Duodenal mucosa (tissue), 2 donors: ENCODE measurements at regions not wholly inside any gene's neighbourhood (a gene's known extent, or its start where the extent isn't known, plus 50 kb on each side); places are given as distances from the start of the nearest gene placed in this dataset.

Experiments
- H3K27ac ChIP-seq: one replicate; pipeline ENCODE4 v1.7.0; 2013; ENCODE audit warnings: low read depth, low read length
- H3K27me3 ChIP-seq, 2 donors: one replicate each; pipeline ENCODE4 v1.7.0; 2013; ENCODE audit warnings: low read length in 2 of 2, control low read depth in 1 of 2; ENCODE audit not compliant: insufficient read depth in 2 of 2, control insufficient read depth in 1 of 2
- H3K36me3 ChIP-seq, 2 donors: one replicate each; pipeline ENCODE4 v1.7.0; 2013; ENCODE audit warnings: low read length in 2 of 2, control low read depth in 1 of 2; ENCODE audit not compliant: insufficient read depth in 2 of 2, control insufficient read depth in 1 of 2
- H3K4me1 ChIP-seq, 2 donors: one replicate each; pipeline ENCODE4 v1.7.0; 2013; ENCODE audit warnings: low read length in 2 of 2, control low read depth in 1 of 2; ENCODE audit not compliant: insufficient read depth in 2 of 2, control insufficient read depth in 1 of 2
- H3K4me3 ChIP-seq, 2 donors: one replicate each; pipeline ENCODE4 v1.7.0; 2013; ENCODE audit warnings: low read length in 2 of 2, low read depth in 1 of 2
- H3K9ac ChIP-seq, 2 donors: one replicate each; pipeline ENCODE4 v1.7.0; 2013; ENCODE audit warnings: low read length in 2 of 2, low read depth in 1 of 2
- H3K9me3 ChIP-seq, 2 donors: one replicate each; pipeline ENCODE4 v1.7.0; 2013; ENCODE audit warnings: low read length in 2 of 2, control low read depth in 1 of 2; ENCODE audit not compliant: control insufficient read depth in 1 of 2

DNA sequence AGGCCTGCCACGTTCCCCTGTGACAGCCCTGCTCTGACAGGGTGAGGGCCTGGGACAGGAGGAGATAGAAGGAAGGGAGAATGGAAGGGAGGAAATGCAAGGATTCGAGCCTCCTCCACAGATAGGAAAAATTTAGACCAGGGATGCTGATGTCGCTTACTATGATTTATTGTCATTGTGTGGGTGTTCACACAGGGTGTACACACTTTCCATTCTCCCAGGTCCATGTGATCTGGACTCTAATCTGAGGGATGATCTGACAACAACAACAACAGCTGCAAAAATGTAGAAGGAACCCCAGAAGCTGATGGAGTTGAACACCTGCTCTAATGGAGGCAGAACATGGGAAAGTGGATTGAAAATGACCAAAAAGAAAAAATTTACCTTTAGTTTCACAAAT lies 231.7 kb upstream of the TNP1 start:
- Histone ChIP-seq H3K4me1 (no peaks in the 10 kb centered on the region), H3K9ac (no peak overlapping the region), H3K27ac (no peak overlapping the region), H3K36me3 (no peaks in the 10 kb centered on the region), H3K4me3 (no peak overlapping the region), H3K27me3 (no peaks in the 10 kb centered on the region), H3K9me3 (no peaks in the 10 kb centered on the region)

DNA sequence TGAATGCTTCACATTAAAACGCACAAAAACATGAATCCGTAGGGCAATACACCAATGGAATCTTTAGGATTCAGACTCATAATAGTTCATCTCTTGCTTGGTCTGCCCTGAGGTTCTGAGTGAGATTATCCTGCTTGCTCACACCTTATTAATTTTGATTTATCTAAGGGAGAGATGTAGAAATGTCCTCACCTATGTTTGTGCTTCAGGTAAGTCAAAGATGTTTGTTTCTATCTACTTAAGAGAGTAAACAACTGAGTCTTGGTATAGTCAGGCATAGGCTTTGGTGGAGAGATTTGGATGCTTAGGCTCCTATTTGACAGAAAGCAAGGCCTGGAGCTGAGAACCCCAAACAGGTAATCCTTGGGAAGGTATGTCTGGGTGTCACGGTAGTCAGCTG lies 231.0 kb upstream of the TNP1 start:
- Histone ChIP-seq H3K4me3 (no peak overlapping the region), H3K4me1 (peaks cover 0 to 4% of the 10 kb centered on the region in 2 donors), H3K27me3 (no peaks in the 10 kb centered on the region), H3K36me3 (no peaks in the 10 kb centered on the region), H3K9me3 (no peaks in the 10 kb centered on the region), H3K9ac (no peak overlapping the region), H3K27ac (no peak overlapping the region)

DNA sequence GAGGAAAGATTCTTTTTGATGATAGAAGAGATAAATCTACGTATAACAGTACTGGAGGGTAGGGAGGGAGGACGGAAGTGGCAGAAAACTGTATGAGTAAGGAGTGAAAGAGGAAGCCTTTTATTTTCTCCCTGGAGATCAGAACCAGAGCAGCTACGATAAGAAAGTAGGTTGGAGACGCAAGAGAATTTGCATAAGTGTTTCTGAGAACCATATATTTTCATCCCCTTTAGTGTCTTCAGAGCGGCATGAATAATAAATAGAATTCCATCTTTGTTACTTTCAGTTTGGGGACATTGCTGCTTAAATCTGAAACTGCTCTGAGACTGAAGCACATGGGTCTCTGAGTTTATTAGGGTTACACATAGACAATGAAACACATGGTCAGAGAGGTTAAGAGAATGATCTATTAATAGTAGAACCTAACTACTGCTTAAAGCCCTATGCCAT lies 230.2 kb upstream of the TNP1 start:
- Histone ChIP-seq H3K9me3 (no peaks in the 10 kb centered on the region), H3K9ac (no peak overlapping the region), H3K4me3 (peak overlapping the region; percentile 2 to 18), H3K27me3 (no peaks in the 10 kb centered on the region), H3K27ac (no peak overlapping the region), H3K36me3 (no peaks in the 10 kb centered on the region), H3K4me1 (peaks cover 0 to 5% of the 10 kb centered on the region in 2 donors)

DNA sequence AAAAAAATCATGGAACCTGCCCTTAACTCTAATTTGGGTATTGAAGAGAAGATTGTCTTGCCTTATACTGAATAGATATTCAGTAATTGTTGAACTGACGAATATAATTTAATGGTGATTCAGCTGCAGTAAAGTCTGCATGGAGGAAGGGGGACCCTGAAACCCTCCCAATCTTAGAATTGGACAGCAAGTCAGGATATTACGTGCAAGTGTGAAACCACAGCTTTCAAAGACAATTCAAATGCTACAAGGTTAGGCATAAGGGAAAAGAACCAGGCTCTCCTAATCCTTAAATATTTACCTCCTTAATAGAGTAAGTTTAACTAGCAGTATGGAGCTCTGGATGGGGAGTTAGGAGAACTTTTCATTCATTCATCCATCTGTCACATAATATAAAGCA lies 226.9 kb upstream of the TNP1 start:
- Histone ChIP-seq H3K27ac (no peak overlapping the region), H3K27me3 (no peaks in the 10 kb centered on the region), H3K36me3 (no peaks in the 10 kb centered on the region), H3K9ac (no peak overlapping the region), H3K4me1 (peaks cover 0 to 5% of the 10 kb centered on the region in 2 donors), H3K4me3 (no peak overlapping the region), H3K9me3 (no peaks in the 10 kb centered on the region)

DNA sequence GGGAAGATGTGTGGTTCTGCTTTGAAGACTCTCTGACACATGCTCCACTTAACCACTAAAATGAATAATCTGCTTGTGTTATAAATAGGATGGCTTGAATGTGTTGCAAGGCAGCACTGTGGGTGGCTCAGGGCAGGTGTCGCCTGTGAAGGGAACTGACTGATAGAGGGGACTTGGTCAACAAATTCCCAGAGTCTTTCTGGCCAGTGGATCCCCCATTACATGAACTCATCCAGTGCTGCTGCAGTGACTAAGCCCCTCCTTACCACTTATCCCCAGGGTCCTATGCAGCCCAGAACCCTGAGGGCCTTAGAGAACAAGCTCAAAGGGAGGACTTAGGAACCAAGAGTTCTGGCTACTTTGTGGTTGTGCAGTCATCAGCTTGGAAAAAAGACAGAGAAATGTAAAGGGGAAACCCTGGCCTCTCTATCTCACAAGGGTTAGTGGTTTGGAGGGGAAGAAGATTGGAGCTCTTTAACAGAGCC lies 226.2 kb upstream of the TNP1 start:
- H3K36me3 ChIP-seq = no peaks in the 10 kb centered on the region
- no peaks in the 10 kb centered on the region for H3K27me3 ChIP-seq
- no peak overlapping the region for H3K4me3 ChIP-seq
- peaks cover 0 to 5% of the 10 kb centered on the region in 2 donors for H3K4me1 ChIP-seq
- H3K9ac ChIP-seq = no peak overlapping the region
- no peak overlapping the region for H3K27ac ChIP-seq
- no peaks in the 10 kb centered on the region for H3K9me3 ChIP-seq

DNA sequence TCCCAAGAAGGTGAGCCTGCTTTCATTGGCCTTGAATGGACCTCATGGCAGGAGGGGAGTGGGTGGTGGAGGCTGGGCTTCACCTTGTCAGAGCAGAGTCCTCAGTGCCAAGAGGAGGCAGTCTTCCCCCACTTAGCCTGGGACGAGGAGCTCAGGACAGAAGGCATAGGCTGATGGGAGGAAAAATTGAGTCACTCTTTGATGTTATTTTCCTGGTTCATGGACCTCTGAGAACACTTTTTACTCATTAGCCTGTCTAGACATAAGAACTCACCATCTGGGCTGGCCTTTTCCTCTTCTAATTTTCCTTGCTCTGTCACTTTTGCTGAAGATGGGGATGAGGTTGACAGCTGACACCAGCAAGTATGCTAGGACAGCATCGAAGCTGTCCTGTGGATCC lies 225.7 kb upstream of the TNP1 start:
- Histone ChIP-seq H3K27me3 (no peaks in the 10 kb centered on the region), H3K9me3 (no peaks in the 10 kb centered on the region), H3K27ac (no peak overlapping the region), H3K9ac (no peak overlapping the region), H3K36me3 (no peaks in the 10 kb centered on the region), H3K4me3 (no peak overlapping the region), H3K4me1 (peaks cover 0 to 5% of the 10 kb centered on the region in 2 donors)

DNA sequence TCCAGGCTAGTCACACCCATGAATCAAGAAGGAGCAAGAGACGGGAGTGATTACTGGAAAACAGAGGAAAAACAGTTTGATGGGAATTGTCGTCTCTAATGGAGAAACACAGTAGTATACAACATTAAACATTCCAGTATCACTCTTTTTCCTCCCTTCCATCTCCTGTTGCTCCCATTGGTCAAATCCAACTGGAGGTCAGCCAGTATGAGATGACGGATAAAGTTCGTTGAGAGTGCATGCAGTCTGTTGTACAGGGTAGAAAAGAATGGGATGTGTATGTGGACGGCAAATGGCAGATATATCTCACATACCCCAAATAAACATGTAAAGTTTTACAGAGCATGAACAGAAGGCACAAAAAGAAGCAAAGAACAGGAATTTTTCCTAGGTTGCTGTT lies 221.9 kb upstream of the TNP1 start:
- no peaks in the 10 kb centered on the region for H3K9me3 ChIP-seq
- no peak overlapping the region for H3K27ac ChIP-seq

DNA sequence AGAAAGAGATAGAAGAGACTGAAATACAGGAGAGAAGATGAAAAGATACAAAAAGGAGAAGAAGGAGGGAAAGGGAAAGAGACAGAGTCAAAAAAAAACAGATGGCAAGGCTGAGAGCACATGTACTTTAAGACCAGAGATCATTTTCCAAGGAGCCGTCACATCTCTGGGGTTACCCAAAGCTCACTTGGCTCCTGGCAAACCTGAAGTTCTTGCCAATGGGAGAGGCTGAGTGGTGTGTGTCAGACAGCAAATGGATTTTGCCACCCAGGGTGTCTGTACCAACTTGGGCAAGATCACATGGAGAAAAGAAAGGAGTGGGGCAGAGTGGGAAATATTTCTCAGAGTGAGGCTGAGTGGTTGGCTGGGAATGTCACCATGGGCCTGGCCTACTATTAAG lies 219.3 kb upstream of the TNP1 start:
- H3K4me1 ChIP-seq = peaks cover 0 to 8% of the 10 kb centered on the region in 2 donors
- H3K27me3 ChIP-seq = no peaks in the 10 kb centered on the region
- H3K36me3 ChIP-seq = no peaks in the 10 kb centered on the region
- no peak overlapping the region for H3K27ac ChIP-seq
- H3K9ac ChIP-seq = no peak overlapping the region
- no peak overlapping the region for H3K4me3 ChIP-seq
- H3K9me3 ChIP-seq = no peaks in the 10 kb centered on the region

More for the DNA sequence above, 221.9 kb upstream of the TNP1 start:
- Histone ChIP-seq H3K4me3 (no peak overlapping the region), H3K4me1 (peaks cover 0 to 5% of the 10 kb centered on the region in 2 donors), H3K36me3 (no peaks in the 10 kb centered on the region), H3K27me3 (no peaks in the 10 kb centered on the region), H3K9ac (no peak overlapping the region)

DNA sequence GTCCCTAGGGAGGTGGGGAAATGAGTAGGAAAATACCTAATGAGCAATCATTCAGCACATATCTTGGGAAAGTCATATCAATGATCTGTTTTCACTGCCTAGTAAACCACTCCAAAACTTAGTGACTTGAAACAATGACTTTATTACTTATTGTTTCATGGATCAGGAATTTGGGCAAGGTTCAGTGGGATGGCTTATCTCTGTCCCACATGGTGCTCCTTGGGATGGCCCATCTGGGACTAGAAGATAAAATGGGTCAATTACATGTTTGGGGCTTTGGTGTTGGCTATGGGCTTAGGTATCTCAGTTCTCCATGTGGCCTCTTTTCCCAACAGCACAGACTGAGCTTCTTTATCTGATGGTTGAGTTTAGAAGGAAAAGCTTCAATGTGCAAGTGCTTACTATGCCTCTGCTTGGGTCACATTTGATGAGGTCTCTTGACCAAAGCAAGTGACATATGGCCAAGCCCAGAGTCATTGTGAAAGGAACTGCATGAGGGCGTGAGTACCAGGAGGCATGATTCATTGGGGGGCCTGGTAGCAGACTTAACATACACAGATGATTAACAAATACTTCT lies 218.1 kb upstream of the TNP1 start:
- H3K4me3 ChIP-seq = no peak overlapping the region
- H3K9me3 ChIP-seq = no peaks in the 10 kb centered on the region
- no peak overlapping the region for H3K27ac ChIP-seq
- no peak overlapping the region for H3K9ac ChIP-seq
- H3K36me3 ChIP-seq = no peaks in the 10 kb centered on the region
- no peaks in the 10 kb centered on the region for H3K27me3 ChIP-seq
- peaks cover 0 to 8% of the 10 kb centered on the region in 2 donors for H3K4me1 ChIP-seq

DNA sequence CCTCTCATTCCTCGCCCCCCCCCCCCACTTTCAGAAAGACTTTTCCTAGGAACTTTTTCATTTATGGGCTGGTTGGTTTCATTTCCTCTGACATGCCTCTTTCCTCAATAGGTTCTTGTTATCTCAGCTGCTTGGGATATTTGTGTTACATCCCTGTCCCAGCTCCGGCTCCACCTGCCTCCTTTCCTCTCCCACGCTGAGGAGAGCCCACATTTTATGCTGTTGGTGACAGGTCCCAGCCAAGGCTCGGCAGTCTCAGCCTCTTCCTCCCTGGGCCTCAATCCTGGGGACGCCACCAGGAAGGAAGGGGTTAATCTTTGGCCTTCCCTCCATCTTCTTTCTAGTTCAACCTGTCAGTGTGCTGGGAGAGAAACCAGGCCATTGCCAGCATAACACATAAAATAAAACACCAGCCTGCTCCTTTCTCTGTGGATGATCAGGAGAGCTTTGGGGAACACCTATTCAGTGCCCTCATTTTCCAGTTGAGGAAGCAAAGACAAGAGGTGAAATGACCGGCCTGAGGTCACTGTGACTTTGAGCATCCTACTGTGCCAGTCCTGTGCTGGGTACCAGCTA lies 216.9 kb upstream of the TNP1 start:
- Histone ChIP-seq H3K4me3 (no peak overlapping the region), H3K27me3 (no peaks in the 10 kb centered on the region), H3K4me1 (peaks cover 0 to 8% of the 10 kb centered on the region in 2 donors), H3K27ac (no peak overlapping the region), H3K36me3 (no peaks in the 10 kb centered on the region), H3K9ac (no peak overlapping the region), H3K9me3 (no peaks in the 10 kb centered on the region)
